ENCODE measurements at regions not wholly inside any gene's neighbourhood (a gene's known extent, or its start where the extent isn't known, plus 50 kb on each side); places are given as distances from the start of the nearest gene placed in this dataset.

GRCh38 chr20:11553603-11554002, 364.1 kb upstream of the BTBD3 start:
- no peak for DNase-seq

- DNase-seq = no peak
Observed at GRCh38 chr20:11555510-11555909, 362.2 kb upstream of the BTBD3 start.

GRCh38 chr20:11556410-11556809, 361.3 kb upstream of the BTBD3 start:
- no peak for DNase-seq

- DNase-seq = no peak
Observed at GRCh38 chr20:11564491-11564890, 353.2 kb upstream of the BTBD3 start.

- DNase-seq = no peak
Observed at GRCh38 chr20:11569163-11569562, 348.5 kb upstream of the BTBD3 start.

GRCh38 chr20:11573507-11573906, 344.2 kb upstream of the BTBD3 start:
- DNase-seq = no peak

- DNase-seq = no peak
Observed at GRCh38 chr20:11581271-11581670, 336.4 kb upstream of the BTBD3 start.

- DNase-seq = no peak
Observed at GRCh38 chr20:11582060-11582459, 335.6 kb upstream of the BTBD3 start.

GRCh38 chr20:11585752-11586352, 331.8 kb upstream of the BTBD3 start:
- peak in 1 of 51 donors; percentile 13 for DNase-seq

GRCh38 chr20:11588875-11589274, 328.8 kb upstream of the BTBD3 start:
- DNase-seq = no peak

GRCh38 chr20:11591965-11592364, 325.7 kb upstream of the BTBD3 start:
- no peak for DNase-seq

GRCh38 chr20:11604339-11604738, 313.4 kb upstream of the BTBD3 start:
- DNase-seq = no peak

GRCh38 chr20:11607047-11607446, 310.6 kb upstream of the BTBD3 start:
- no peak for DNase-seq

GRCh38 chr20:11608736-11609135, 309.0 kb upstream of the BTBD3 start:
- no peak for DNase-seq

GRCh38 chr20:11624704-11625103, 293.0 kb upstream of the BTBD3 start:
- DNase-seq = no peak

- DNase-seq = no peak
Observed at GRCh38 chr20:11626551-11626950, 291.1 kb upstream of the BTBD3 start.

GRCh38 chr20:11642866-11643265, 274.8 kb upstream of the BTBD3 start:
- no peak for DNase-seq

- DNase-seq = no peak
Observed at GRCh38 chr20:11646359-11646758, 271.3 kb upstream of the BTBD3 start.

GRCh38 chr20:11650566-11650965, 267.1 kb upstream of the BTBD3 start:
- DNase-seq = no peak

- no peak for DNase-seq
Observed at GRCh38 chr20:11651138-11651537, 266.6 kb upstream of the BTBD3 start.

GRCh38 chr20:11651647-11652046, 266.0 kb upstream of the BTBD3 start:
- DNase-seq = no peak

GRCh38 chr20:11652128-11652527, 265.6 kb upstream of the BTBD3 start:
- no peak for DNase-seq

- DNase-seq = no peak
Observed at GRCh38 chr20:11654766-11655165, 262.9 kb upstream of the BTBD3 start.

- no peak for DNase-seq
Observed at GRCh38 chr20:11660673-11661072, 257.0 kb upstream of the BTBD3 start.
